Colonic mucosa (tissue), 4 donors: ENCODE measurements at regions not wholly inside any gene's neighbourhood (a gene's known extent, or its start where the extent isn't known, plus 50 kb on each side); places are given as distances from the start of the nearest gene placed in this dataset.

Experiments
- DNase-seq: peaks from one replicate; pipeline ENCODE4 v3.0.0-alpha.2; 2020
- H3K27ac ChIP-seq: fragments of 200-600 bp; one replicate; pipeline ENCODE4 v1.8.0; 2021
- H3K27me3 ChIP-seq: fragments of 200-600 bp; one replicate; pipeline ENCODE4 v1.8.0; 2021
- H3K36me3 ChIP-seq: fragments of 200-600 bp; one replicate; pipeline ENCODE4 v1.8.0; 2021
- H3K4me1 ChIP-seq: fragments of 200-600 bp; one replicate; pipeline ENCODE4 v1.8.0; 2021; ENCODE audit warnings: mild to moderate bottlenecking
- H3K4me3 ChIP-seq: fragments of 200-600 bp; one replicate; pipeline ENCODE4 v1.8.0; 2021
- H3K9ac ChIP-seq, 2 donors: one replicate each; pipeline ENCODE4 v1.7.0; 2013; ENCODE audit warnings: control low read depth in 2 of 2, low read depth in 2 of 2, low read length in 2 of 2
- H3K9me3 ChIP-seq: fragments of 200-600 bp; one replicate; pipeline ENCODE4 v1.8.0; 2021
- CTCF ChIP-seq: fragments of 200-600 bp; IDR thresholded peaks from one replicate; pipeline ENCODE4 v1.8.0; 2022; ENCODE audit warnings: antibody characterized with exemption, mild to moderate bottlenecking
- intact Hi-C: fragments of 100-400 bp; cut with DNase I; formaldehyde crosslinking; loops from one replicate; pipeline ENCODE4 v1.14.1; 2022
- donor health status: healthy.
- donor health status: DM: no; HTN: no; CAD: no.
- donor health status: DM: no; HTN: no; CAD: no.

GRCh38 chr5:144028058-144028457 is 142.4 kb downstream of the YIPF5 start:
- Histone ChIP-seq H3K9me3 (no peaks in the 10 kb centered on the region), H3K27me3 (no peaks in the 10 kb centered on the region), H3K27ac (no peak overlapping the region), H3K4me3 (no peak overlapping the region), H3K9ac (no peak overlapping the region), H3K4me1 (no peaks in the 10 kb centered on the region), H3K36me3 (no peaks in the 10 kb centered on the region)
- DNase-seq: no peak
- no peak for TF ChIP-seq CTCF
- intact Hi-C loops: no loop called here

DNA sequence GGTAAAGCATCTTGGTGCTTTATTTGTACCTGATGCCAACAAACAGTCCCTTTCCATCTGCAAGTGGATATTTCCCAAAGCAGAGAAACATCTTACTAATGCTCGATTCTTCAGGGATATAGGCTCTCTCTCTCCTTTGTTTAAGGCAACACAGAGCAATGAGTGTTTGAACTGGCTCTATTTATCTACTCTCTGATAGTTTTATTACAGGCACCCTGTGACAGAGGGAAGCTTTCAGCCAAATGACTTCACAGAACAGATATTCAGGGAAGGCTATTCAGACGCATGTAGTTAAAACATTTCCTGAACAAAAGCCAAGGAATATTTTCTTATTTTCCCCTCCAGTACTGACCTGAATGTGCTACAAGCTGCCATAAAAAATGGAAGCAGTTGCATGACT is 141.8 kb downstream of the YIPF5 start:
- Histone ChIP-seq H3K4me3 (no peak overlapping the region), H3K27ac (no peak overlapping the region), H3K27me3 (no peaks in the 10 kb centered on the region), H3K9ac (no peak overlapping the region), H3K9me3 (no peaks in the 10 kb centered on the region), H3K4me1 (no peaks in the 10 kb centered on the region), H3K36me3 (no peaks in the 10 kb centered on the region)
- intact Hi-C loops: no loop called here
- TF ChIP-seq CTCF: no peak
- no peak for DNase-seq

GRCh38 chr5:144030904-144031303 is 139.6 kb downstream of the YIPF5 start:
- intact Hi-C loops: no loop called here
- Histone ChIP-seq H3K36me3 (no peaks in the 10 kb centered on the region), H3K9ac (no peak overlapping the region), H3K27ac (no peak overlapping the region), H3K27me3 (no peaks in the 10 kb centered on the region), H3K4me3 (no peak overlapping the region), H3K4me1 (no peaks in the 10 kb centered on the region), H3K9me3 (no peaks in the 10 kb centered on the region)
- no peak for DNase-seq
- TF ChIP-seq CTCF: no peak

DNA sequence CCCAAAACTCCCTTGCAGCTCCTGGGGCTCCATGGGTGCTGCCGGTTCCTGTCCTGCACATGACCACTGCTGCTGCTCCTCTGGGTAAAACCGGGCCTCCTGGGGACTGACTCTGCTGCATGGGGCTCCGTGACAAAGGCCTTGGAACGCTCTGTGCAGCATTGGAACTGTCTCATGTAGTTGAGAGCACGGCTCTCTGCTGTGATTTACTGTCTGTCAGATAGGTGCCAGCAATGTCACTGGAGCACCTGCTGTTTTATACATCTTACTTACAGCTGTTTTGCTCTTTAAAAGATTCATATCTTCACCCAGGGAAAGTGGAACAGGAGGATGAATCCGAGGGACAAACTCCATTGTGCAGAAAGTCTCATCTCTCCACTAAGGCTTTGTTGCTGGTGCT is 138.1 kb downstream of the YIPF5 start:
- Histone ChIP-seq H3K27me3 (no peaks in the 10 kb centered on the region), H3K9ac (no peak overlapping the region), H3K4me1 (no peaks in the 10 kb centered on the region), H3K9me3 (no peaks in the 10 kb centered on the region), H3K27ac (no peak overlapping the region), H3K4me3 (no peak overlapping the region), H3K36me3 (no peaks in the 10 kb centered on the region)
- DNase-seq: no peak
- intact Hi-C loops: no loop called here
- TF ChIP-seq CTCF: no peak

DNA sequence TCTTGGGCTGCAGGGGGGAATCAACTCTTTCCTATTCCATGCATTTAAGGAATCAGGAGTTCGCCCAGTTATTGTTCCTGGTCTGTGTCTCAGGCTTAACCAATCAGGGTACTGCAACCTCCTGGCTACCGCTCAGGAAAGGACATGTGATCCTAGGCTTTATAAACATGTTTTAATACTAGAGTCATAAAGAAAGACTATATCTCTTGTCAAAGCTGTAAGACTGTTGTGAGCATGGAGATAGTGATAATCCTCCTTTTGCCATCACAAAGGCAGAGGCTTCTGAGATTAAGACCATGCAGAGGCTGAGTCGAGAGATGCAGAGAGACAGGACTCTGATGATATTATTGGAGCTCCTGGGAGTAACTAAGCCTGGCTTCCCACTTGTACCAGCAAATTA is 137.0 kb downstream of the YIPF5 start:
- Histone ChIP-seq H3K4me1 (no peaks in the 10 kb centered on the region), H3K27ac (no peak overlapping the region), H3K36me3 (no peaks in the 10 kb centered on the region), H3K4me3 (no peak overlapping the region), H3K27me3 (no peaks in the 10 kb centered on the region), H3K9me3 (no peaks in the 10 kb centered on the region), H3K9ac (no peak overlapping the region)
- intact Hi-C loops: no loop called here
- DNase-seq: no peak
- TF ChIP-seq CTCF: no peak
